Retinal pigment epithelial cell (primary cell): ENCODE measurements at regions not wholly inside any gene's neighbourhood (a gene's known extent, or its start where the extent isn't known, plus 50 kb on each side); places are given as distances from the start of the nearest gene placed in this dataset.

ENCODE experiments used
- DNase-seq: peaks from one replicate; pipeline ENCODE4 v3.0.0-alpha.2; 2010; ENCODE audit warnings: low read depth
- H3K4me3 ChIP-seq: 2 replicates; pipeline ENCODE4 v1.5.1; 2011; ENCODE audit warnings: mild to moderate bottlenecking, low read length, control low read depth, moderate library complexity
- TF ChIP-seq, protein P1 (sequence below): conservative IDR thresholded peaks from 2 replicates; pipeline ENCODE4 v1.5.1; 2011; ENCODE audit warnings: low read depth, low read length, control low read depth, inconsistent platforms

DNA sequence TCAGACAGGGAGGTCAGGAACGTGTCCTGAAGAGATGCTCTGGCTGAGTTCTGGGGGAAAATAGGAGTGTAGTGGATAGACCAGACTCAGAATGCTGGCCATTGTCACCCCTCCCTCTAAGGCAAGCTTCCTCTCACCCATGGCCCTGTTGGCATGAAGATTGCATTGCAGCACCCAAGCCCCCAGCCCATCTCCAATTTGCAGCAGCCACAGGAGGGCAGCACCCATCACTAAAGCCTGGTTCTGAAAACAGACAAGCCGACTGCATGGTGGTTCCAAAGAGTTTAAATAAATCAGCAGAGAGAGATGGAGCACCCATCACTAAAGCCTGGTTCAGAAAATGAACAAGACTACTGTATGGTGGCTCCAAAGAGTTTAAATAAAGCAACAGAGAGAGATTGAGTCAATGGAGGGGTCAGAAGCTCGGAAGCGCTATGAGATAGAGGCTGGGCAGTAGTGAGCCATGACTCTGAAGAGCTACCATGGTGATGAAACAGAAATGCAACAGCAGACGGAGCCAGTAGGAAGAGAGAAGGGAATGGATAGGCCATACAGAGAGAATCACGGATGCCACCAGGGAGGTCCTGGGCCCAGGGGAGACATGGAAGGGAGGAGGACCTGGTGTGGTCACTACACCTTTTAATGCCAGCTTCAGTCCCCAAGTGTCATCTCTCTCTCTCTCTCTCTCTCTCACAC is 237.9 kb upstream of the MYO3A start:
- TF ChIP-seq, protein P1, sequence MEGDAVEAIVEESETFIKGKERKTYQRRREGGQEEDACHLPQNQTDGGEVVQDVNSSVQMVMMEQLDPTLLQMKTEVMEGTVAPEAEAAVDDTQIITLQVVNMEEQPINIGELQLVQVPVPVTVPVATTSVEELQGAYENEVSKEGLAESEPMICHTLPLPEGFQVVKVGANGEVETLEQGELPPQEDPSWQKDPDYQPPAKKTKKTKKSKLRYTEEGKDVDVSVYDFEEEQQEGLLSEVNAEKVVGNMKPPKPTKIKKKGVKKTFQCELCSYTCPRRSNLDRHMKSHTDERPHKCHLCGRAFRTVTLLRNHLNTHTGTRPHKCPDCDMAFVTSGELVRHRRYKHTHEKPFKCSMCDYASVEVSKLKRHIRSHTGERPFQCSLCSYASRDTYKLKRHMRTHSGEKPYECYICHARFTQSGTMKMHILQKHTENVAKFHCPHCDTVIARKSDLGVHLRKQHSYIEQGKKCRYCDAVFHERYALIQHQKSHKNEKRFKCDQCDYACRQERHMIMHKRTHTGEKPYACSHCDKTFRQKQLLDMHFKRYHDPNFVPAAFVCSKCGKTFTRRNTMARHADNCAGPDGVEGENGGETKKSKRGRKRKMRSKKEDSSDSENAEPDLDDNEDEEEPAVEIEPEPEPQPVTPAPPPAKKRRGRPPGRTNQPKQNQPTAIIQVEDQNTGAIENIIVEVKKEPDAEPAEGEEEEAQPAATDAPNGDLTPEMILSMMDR: peak; percentile 36
- H3K4me3 ChIP-seq: no peak overlapping the region
- DNase-seq: no peak

DNA sequence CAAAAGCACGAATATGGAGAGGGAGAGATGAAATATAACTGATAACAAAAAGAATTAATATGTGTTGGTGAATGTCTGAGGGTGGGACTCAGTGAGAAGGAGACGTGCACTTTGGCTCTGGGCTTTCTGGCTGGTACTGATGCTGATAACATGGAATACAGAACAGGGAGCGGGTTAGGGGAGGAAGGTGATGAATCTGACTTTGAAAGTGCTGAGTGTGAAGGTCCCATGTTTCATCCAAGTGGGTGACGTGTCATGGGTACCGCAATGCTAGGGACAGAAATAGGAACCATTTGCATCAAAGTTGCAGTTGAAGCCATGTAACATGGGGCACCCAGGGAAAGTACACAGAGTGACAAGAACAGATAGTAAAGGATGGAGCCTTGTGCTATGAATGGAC is 236.6 kb upstream of the MYO3A start:
- TF ChIP-seq, protein P1: no peak
- DNase-seq: no peak

DNA sequence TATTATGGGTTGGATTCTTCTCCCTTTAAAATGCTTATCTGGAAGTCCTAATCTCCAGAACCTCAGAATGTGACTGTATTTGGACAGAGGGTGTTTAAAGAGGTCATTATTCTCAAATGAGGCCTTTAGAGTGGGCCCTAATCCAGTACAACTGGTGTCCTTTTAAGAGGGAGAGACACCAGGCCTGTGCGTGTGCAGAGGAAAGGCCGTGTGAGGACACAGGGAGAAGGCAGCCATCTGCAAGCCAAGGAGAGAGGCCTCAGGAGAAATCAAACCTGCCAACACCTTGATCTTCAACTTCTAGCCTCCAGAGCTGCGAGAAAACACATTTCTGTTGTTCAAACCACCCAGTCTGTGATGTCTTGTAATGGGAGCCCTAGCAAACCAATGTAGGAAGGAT is 235.4 kb upstream of the MYO3A start:
- DNase-seq: no peak
- no peak overlapping the region for H3K4me3 ChIP-seq
- TF ChIP-seq, protein P1: no peak

More for the DNA sequence above, 236.6 kb upstream of the MYO3A start:
- H3K4me3 ChIP-seq: no peak overlapping the region

DNA sequence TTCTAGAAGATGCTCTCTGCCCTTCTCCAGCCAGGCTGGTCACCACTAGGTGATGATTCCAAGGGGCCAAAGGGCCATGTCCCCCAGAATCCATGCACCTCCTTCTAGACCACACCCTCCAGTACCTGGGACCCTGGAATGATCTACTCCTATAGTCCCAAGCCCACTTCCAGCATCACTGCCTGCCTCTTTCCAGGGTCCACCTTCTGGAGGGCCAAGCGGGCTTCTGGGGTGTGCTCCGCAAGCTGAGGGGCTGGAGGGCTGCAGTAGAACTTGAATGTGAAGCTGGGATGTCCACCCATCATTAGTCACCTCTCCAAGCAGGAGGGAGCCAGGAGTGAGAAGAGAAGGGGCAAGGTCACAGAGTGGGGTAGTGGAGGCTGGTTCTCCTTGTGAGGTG is 234.4 kb upstream of the MYO3A start:
- TF ChIP-seq, protein P1: no peak
- no peak overlapping the region for H3K4me3 ChIP-seq
- no peak for DNase-seq

DNA sequence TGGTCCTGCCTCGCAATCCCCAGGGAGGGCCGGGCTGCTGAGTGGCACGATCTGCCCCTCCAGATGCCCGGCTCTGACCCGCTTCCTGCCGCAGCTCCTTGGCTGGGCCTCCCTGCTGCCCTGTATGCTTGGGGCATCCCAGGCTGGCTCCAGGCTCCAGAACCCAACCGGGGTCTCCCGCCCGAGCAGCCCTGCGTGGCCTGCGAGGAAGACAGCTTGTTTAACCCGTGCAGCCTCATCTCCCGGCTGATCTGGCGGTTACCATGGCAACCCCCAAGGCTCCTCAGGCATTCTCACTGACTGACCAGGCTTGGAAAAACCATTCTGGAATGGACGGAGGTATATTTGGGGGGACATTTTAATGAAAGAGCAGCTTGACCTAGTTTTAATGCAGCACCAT is 232.4 kb upstream of the MYO3A start:
- TF ChIP-seq, protein P1: no peak
- no peak overlapping the region for H3K4me3 ChIP-seq
- DNase-seq: no peak

DNA sequence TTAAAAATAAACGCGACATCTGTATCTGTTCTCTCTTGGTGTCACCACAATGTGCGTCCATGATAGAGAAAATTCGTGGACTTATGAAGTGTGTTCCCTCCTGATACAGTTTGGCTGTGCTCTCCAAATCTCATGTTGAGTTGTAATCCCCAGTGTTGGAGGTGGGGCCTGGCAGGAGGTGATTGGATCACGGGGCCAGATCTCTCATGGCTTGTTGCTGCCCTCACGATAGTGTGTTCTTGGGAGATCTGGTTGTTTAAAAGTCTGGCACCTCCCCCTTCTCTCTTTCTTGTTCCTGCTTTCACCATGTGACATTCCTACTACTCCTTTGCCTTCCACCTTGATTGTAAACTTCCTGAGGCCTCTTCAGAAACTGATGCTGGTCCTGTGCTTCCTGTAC is 229.4 kb upstream of the MYO3A start:
- TF ChIP-seq, protein P1: no peak
- H3K4me3 ChIP-seq: no peak overlapping the region
- DNase-seq: no peak

DNA sequence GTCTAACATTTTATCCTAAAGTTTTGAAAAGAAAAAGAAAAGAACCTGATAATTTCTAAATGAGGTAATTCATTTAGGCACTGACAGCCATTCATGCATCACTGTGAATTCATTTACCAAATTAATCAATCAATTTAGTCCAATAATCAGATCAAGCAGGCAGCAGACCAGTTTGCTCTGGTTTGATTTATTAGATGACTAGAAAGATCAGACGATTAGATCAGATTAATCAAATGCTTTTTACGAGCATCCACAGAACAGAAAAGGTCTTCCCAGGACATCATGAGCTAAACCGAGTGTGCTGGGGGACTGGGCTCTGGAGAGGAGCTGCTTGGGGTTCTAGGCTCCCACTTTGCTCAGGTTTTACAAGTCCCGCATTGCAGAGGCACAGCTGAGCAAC is 226.5 kb upstream of the MYO3A start:
- H3K4me3 ChIP-seq: no peak overlapping the region
- TF ChIP-seq, protein P1: no peak
- DNase-seq: no peak
